ENCODE measurements at regions not wholly inside any gene's neighbourhood (a gene's known extent, or its start where the extent isn't known, plus 50 kb on each side); places are given as distances from the start of the nearest gene placed in this dataset.

DNA sequence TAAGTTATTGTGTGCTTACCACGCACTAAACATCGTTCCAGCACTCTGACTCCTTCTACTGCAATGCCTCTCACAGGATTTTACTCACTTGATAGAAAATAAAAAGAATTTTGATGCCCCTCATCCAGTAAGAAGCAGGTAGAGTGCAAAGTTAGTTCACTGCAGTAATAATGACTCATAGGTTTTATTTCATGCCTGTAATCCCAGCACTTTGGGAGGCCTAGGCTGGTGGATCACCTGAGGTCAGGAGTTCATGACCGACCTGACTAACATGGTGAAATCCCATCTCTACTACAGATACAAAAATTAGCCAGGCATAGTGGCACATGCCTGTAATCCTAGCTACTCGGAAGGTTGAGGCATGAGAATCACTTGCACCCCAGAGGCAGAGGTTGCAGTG is 190.6 kb downstream of the RAD51AP2 start:
- TF ChIP-seq, protein P1, sequence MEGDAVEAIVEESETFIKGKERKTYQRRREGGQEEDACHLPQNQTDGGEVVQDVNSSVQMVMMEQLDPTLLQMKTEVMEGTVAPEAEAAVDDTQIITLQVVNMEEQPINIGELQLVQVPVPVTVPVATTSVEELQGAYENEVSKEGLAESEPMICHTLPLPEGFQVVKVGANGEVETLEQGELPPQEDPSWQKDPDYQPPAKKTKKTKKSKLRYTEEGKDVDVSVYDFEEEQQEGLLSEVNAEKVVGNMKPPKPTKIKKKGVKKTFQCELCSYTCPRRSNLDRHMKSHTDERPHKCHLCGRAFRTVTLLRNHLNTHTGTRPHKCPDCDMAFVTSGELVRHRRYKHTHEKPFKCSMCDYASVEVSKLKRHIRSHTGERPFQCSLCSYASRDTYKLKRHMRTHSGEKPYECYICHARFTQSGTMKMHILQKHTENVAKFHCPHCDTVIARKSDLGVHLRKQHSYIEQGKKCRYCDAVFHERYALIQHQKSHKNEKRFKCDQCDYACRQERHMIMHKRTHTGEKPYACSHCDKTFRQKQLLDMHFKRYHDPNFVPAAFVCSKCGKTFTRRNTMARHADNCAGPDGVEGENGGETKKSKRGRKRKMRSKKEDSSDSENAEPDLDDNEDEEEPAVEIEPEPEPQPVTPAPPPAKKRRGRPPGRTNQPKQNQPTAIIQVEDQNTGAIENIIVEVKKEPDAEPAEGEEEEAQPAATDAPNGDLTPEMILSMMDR (IDR thresholded peaks at IDR 0.05), result no peak
- TF ChIP-seq EZH2 (IDR thresholded peaks at IDR 0.05), result no peak

All from neural progenitor cell (in vitro differentiated cells).